ENCODE measurements at regions not wholly inside any gene's neighbourhood (a gene's known extent, or its start where the extent isn't known, plus 50 kb on each side); places are given as distances from the start of the nearest gene placed in this dataset.

- TF ChIP-seq BHLHE40 (IDR thresholded peaks at IDR 0.05; ENCODE audit: low read length) (no peak), MAFF (IDR thresholded peaks at IDR 0.05; ENCODE audit: low read length) (peak; percentile 32; the same call in 1 of the 2 replicates), TAF9B (IDR thresholded peaks at IDR 0.05; ENCODE audit: partially characterized antibody) (no peak), C11orf30 (IDR thresholded peaks at IDR 0.05; ENCODE audit: low read depth) (0 out of 2 replicates have a peak, but pooled peaks have one; percentile 32), ZNF384 (IDR thresholded peaks at IDR 0.05; ENCODE audit: low read depth, low read length) (no peak), ZNF592 (IDR thresholded peaks at IDR 0.05) (no peak), MAFG (tag; conservative IDR thresholded peaks at IDR 0.05) (peak; percentile 39; the same call in 1 of the 2 replicates)
Observed at GRCh38 chr3:6452974-6453373, 407.9 kb upstream of the GRM7 start (continued).

- Histone ChIP-seq H3K9me3 (replicated peaks; ENCODE audit: control insufficient read depth, insufficient read depth, low read depth, low read length) (no peaks in the 10 kb centered on the region), H3K4me3 (no peak overlapping the region), H3K27ac (ENCODE audit: extremely low read depth, low read depth, low read length) (no peak overlapping the region), H3K36me3 (ENCODE audit: control insufficient read depth, insufficient read depth, low read length) (no peaks in the 10 kb centered on the region), H3K9me1 (ENCODE audit: control insufficient read depth, insufficient read depth, low read length) (no peaks in the 10 kb centered on the region), H3K4me2 (ENCODE audit: insufficient read depth, low read length) (no peak overlapping the region), H4K20me1 (replicated peaks; ENCODE audit: control insufficient read depth, insufficient read depth, low read length) (no peaks in the 10 kb centered on the region), H3K4me1 (replicated peaks in 1 of 2; ENCODE audit: control insufficient read depth in 2 of 2, insufficient read depth in 2 of 2, low read length in 2 of 2) (no peaks in the 10 kb centered on the region), H3K79me2 (ENCODE audit: control insufficient read depth, insufficient read depth, low read length) (no peaks in the 10 kb centered on the region), H3K9ac (ENCODE audit: insufficient read depth in 1 of 2, low read depth in 2 of 2, low read length in 2 of 2) (no peak overlapping the region), H3K27me3 (ENCODE audit: control insufficient read depth in 2 of 2, insufficient read depth in 2 of 2, low read length in 2 of 2) (no peaks in the 10 kb centered on the region), H2AFZ (ENCODE audit: low read depth, low read length) (no peak overlapping the region; the same call in 1 of the 2 replicates)
- no peak for FAIRE-seq
- no peak for DNase-seq (ENCODE audit: extremely low read depth in 1 of 4, low spot score in 3 of 4)
- intact Hi-C loops (cut with micrococcal nuclease): loop anchor here (10.0 kb wide), 1 partner anchor 340 kb away; no protein-coding TSS in a partner anchor
- no TSS peak for BruUV-seq (replicated peaks)
- in situ Hi-C loops (cut with MboI): no loop called here
- POLR2A ChIA-PET: interaction anchor here (0.7 kb wide), 2 partner anchors 11 to 278 kb away, joined by 3 read pairs; no protein-coding TSS in a partner anchor
- ATAC-seq: peak; percentile 38; the same call in 1 of the 3 replicates
- CTCF ChIA-PET (ENCODE audit: low intra/inter-chr PET ratio): no interaction called here
- WGBS (ENCODE audit: insufficient coverage, low coverage, missing lambda C conversion rate): 3% methylated on average over 3 of the region's 3 CpGs
- TF ChIP-seq AFF4 (CRISPR knock-in tag; IDR thresholded peaks at IDR 0.05) (no peak), ZNF551 (CRISPR knock-in tag; IDR thresholded peaks at IDR 0.05) (no peak), ZNF197 (CRISPR knock-in tag; IDR thresholded peaks at IDR 0.05; ENCODE audit: low read depth) (no peak), ZBTB17 (CRISPR knock-in tag; IDR thresholded peaks at IDR 0.05) (no peak), TEAD4 (IDR thresholded peaks at IDR 0.05; ENCODE audit: low read length) (no peak), TEAD4 (CRISPR knock-in tag; IDR thresholded peaks at IDR 0.05; ENCODE audit: borderline replicate concordance) (no peak), ARHGAP35 (IDR thresholded peaks at IDR 0.05; ENCODE audit: partially characterized antibody) (no peak)
Observed at GRCh38 chr3:6455031-6455430, 405.9 kb upstream of the GRM7 start.
